ENCODE measurements at regions not wholly inside any gene's neighbourhood (a gene's known extent, or its start where the extent isn't known, plus 50 kb on each side); places are given as distances from the start of the nearest gene placed in this dataset.

GRCh38 chr7:25966469-25966868 is 185.5 kb upstream of the NFE2L3 start:
- no peak for DNase-seq

GRCh38 chr7:25967278-25968204 is 184.5 kb upstream of the NFE2L3 start:
- no peak for DNase-seq

GRCh38 chr7:25968205-25968993 is 183.6 kb upstream of the NFE2L3 start:
- DNase-seq: peak; percentile 69

- DNase-seq: no peak
These were observed 181.6 kb upstream of the NFE2L3 start for GRCh38 chr7:25970356-25970755.

GRCh38 chr7:25970911-25971310 is 181.1 kb upstream of the NFE2L3 start:
- no peak for DNase-seq

GRCh38 chr7:25976630-25977029 is 175.4 kb upstream of the NFE2L3 start:
- no peak for DNase-seq

GRCh38 chr7:25978466-25978865 is 173.5 kb upstream of the NFE2L3 start:
- no peak for DNase-seq

- DNase-seq: no peak
These were observed 172.4 kb upstream of the NFE2L3 start for GRCh38 chr7:25979605-25980004.

GRCh38 chr7:25982684-25983083 is 169.3 kb upstream of the NFE2L3 start:
- no peak for DNase-seq

GRCh38 chr7:25985196-25985595 is 166.8 kb upstream of the NFE2L3 start:
- DNase-seq: no peak

GRCh38 chr7:25988640-25989039 is 163.4 kb upstream of the NFE2L3 start:
- DNase-seq: no peak

GRCh38 chr7:25989140-25989705 is 162.8 kb upstream of the NFE2L3 start:
- DNase-seq: no peak

- DNase-seq: no peak
These were observed 157.5 kb upstream of the NFE2L3 start for GRCh38 chr7:25994433-25994994.

GRCh38 chr7:25995216-25995615 is 156.8 kb upstream of the NFE2L3 start:
- DNase-seq: no peak

GRCh38 chr7:25996006-25996408 is 156.0 kb upstream of the NFE2L3 start:
- no peak for DNase-seq

GRCh38 chr7:25998499-25998898 is 153.5 kb upstream of the NFE2L3 start:
- DNase-seq: no peak

GRCh38 chr7:26000841-26001240 is 151.2 kb upstream of the NFE2L3 start:
- DNase-seq: no peak

GRCh38 chr7:26001662-26002244 is 150.2 kb upstream of the NFE2L3 start:
- DNase-seq: no peak

GRCh38 chr7:26005683-26006410 is 146.2 kb upstream of the NFE2L3 start:
- no peak for DNase-seq

GRCh38 chr7:26006426-26006825 is 145.6 kb upstream of the NFE2L3 start:
- DNase-seq: no peak

GRCh38 chr7:26007510-26007909 is 144.5 kb upstream of the NFE2L3 start:
- DNase-seq: no peak

GRCh38 chr7:26008428-26008827 is 143.6 kb upstream of the NFE2L3 start:
- no peak for DNase-seq
